GM12878 (cell line): ENCODE measurements at regions not wholly inside any gene's neighbourhood (a gene's known extent, or its start where the extent isn't known, plus 50 kb on each side); places are given as distances from the start of the nearest gene placed in this dataset.

Source experiments
- ATAC-seq: fragments of 200-7000 bp; cut with Tn5 transposase; 3 replicates; pipeline ENCODE4 v1.9.1; 2020; ENCODE audit warnings: mild to moderate bottlenecking, moderate library complexity
- BruUV-seq: library from RNA; stranded (reverse); fragments of 400-500 nt; replicated peaks from 2 replicates; lab custom pipeline; 2021; lab: Mats Ljungman, UMichigan
- CTCF ChIA-PET: fragments of 300-600 bp; sonication (Branson Sonifier 250); formaldehyde crosslinking; extraction: SDS; loops from one replicate; lab custom pipeline; 2021; ENCODE audit warnings: inconsistent platforms; lab: Yijun Ruan, JAX
- POLR2A ChIA-PET: fragments of 350-600 bp; formaldehyde crosslinking; extraction: SDS; loops from one replicate; lab custom pipeline; 2021; ENCODE audit warnings: inconsistent platforms; lab: Charles Lee
- RAD21 ChIA-PET: fragments of 300-600 bp; sonication (Branson Sonifier 250); formaldehyde crosslinking; loops from one replicate; lab custom pipeline; 2023; ENCODE audit warnings: antibody characterized with exemption; ENCODE audit not compliant: unreplicated experiment; lab: Charles Lee
- SMC1A ChIA-PET: fragments of 300-600 bp; sonication (Branson Sonifier 250); formaldehyde crosslinking; loops from one replicate; lab custom pipeline; 2023; ENCODE audit not compliant: unreplicated experiment, uncharacterized antibody; lab: Charles Lee
- DNase-seq: peaks from one replicate; pipeline ENCODE4 v3.0.0-alpha.2; 2011; ENCODE audit warnings: low read depth, low spot score
- FAIRE-seq: peaks from 3 replicates; lab custom pipeline; 2011; peaks lifted over from hg19 to GRCh38; lab: Jason Lieb, UNC
- H2AFZ ChIP-seq: 2 replicates; pipeline ENCODE4 v1.6.0; 2011; ENCODE audit warnings: low read depth, low read length, control low read depth; ENCODE audit not compliant: control insufficient read depth
- H3K27ac ChIP-seq: 2 replicates; pipeline ENCODE4 v1.5.1; 2011; ENCODE audit warnings: control low read depth; ENCODE audit not compliant: control insufficient read depth, insufficient read depth
- H3K27me3 ChIP-seq, 2 experiments: replicated peaks in 1 of 2; 2 replicates each; pipeline versions ENCODE4 v1.6.0 to v1.6.1; 2011; ENCODE audit warnings: low read length in 1 of 2; ENCODE audit not compliant: control insufficient read depth in 2 of 2, insufficient read depth in 2 of 2
- H3K36me3 ChIP-seq, 2 experiments: 2 replicates each; pipeline ENCODE4 v1.5.1; 2011; ENCODE audit warnings: low read length in 1 of 2; ENCODE audit not compliant: control insufficient read depth in 2 of 2, insufficient read depth in 2 of 2
- H3K4me1 ChIP-seq: 2 replicates; pipeline ENCODE4 v1.6.1; 2011; ENCODE audit warnings: mild to moderate bottlenecking, low read length, moderate library complexity, mixed read lengths; ENCODE audit not compliant: control insufficient read depth, insufficient read depth
- H3K4me2 ChIP-seq: 2 replicates; pipeline ENCODE4 v1.6.0; 2011; ENCODE audit warnings: control low read depth; ENCODE audit not compliant: control insufficient read depth, insufficient read depth
- H3K4me3 ChIP-seq: fragments of 200-600 bp; sonication (generic); 2 replicates; pipeline ENCODE4 v1.5.1; 2016
- H3K79me2 ChIP-seq: 2 replicates; pipeline ENCODE4 v1.6.0; 2011; ENCODE audit warnings: low read length; ENCODE audit not compliant: control insufficient read depth, insufficient read depth
- H3K9ac ChIP-seq: 2 replicates; pipeline ENCODE4 v1.8.0; 2011; ENCODE audit warnings: low read length, control low read depth, mixed read lengths; ENCODE audit not compliant: control insufficient read depth, insufficient read depth
- H3K9me3 ChIP-seq: replicated peaks from 3 replicates; pipeline ENCODE4 v1.5.1; 2011; ENCODE audit warnings: mild to moderate bottlenecking, low read length; ENCODE audit not compliant: control insufficient read depth, insufficient read depth
- H4K20me1 ChIP-seq: 2 replicates; pipeline ENCODE4 v1.6.0; 2011; ENCODE audit not compliant: control insufficient read depth, insufficient read depth
- ETV6 ChIP-seq, 2 experiments: fragments of 450-650 bp in 1 of 2; IDR thresholded peaks in 1 of 2; conservative IDR thresholded peaks in 1 of 2; 2 replicates each; pipeline ENCODE4 v1.6.1; 2014; ENCODE audit warnings: antibody characterized with exemption in 1 of 2, borderline replicate concordance in 1 of 2, low read depth in 1 of 2, mild to moderate bottlenecking in 1 of 2, moderate library complexity in 1 of 2
- IKZF1 ChIP-seq: fragments of 450-650 bp; conservative IDR thresholded peaks from 2 replicates; pipeline ENCODE4 v1.6.1; 2017; ENCODE audit warnings: antibody characterized with exemption, mild to moderate bottlenecking
- NR2C1 ChIP-seq: fragments of 450-650 bp; IDR thresholded peaks from 2 replicates; pipeline ENCODE4 v1.6.1; 2017; ENCODE audit warnings: antibody characterized with exemption, mild to moderate bottlenecking, moderate library complexity
- POLR2AphosphoS2 ChIP-seq: IDR thresholded peaks from 2 replicates; pipeline ENCODE4 v1.6.1; 2011; ENCODE audit warnings: low read depth, mild to moderate bottlenecking, low read length, improper control_type of control experiment, moderate library complexity
- POLR2AphosphoS5 ChIP-seq: IDR thresholded peaks from 2 replicates; pipeline ENCODE4 v1.6.1; 2011; ENCODE audit warnings: mild to moderate bottlenecking, low read length, inconsistent platforms
- SIX5 ChIP-seq: IDR thresholded peaks from 2 replicates; pipeline ENCODE4 v1.6.1; 2011; ENCODE audit warnings: mild to moderate bottlenecking, low read depth, low read length, moderate library complexity; ENCODE audit not compliant: severe bottlenecking
- STAT1 ChIP-seq: fragments of 450-650 bp; conservative IDR thresholded peaks from 2 replicates; pipeline ENCODE4 v1.6.1; 2014; ENCODE audit warnings: antibody characterized with exemption, mild to moderate bottlenecking
- TCF12 ChIP-seq: IDR thresholded peaks from 2 replicates; pipeline ENCODE4 v1.6.1; 2011; ENCODE audit warnings: low read depth, mild to moderate bottlenecking, low read length
- YY1 ChIP-seq: IDR thresholded peaks from 2 replicates; pipeline ENCODE4 v1.6.1; 2011; ENCODE audit warnings: low read depth, mild to moderate bottlenecking, low read length
- ZNF592 ChIP-seq: fragments of 450-650 bp; IDR thresholded peaks from 2 replicates; pipeline ENCODE4 v1.6.1; 2017; ENCODE audit warnings: mild to moderate bottlenecking, moderate library complexity
- WGBS: methylation state at CpG from one replicate; pipeline ENCODE4 v1.1.6; 2016; ENCODE audit warnings: low lambda C conversion rate; ENCODE audit not compliant: insufficient replicate concordance, insufficient coverage; ENCODE audit errors: missing lambda C conversion rate; 5-methylcytosine and 5-hydroxymethylcytosine counted together
- in situ Hi-C: fragments of 300-500 bp; cut with MboI; formaldehyde crosslinking; loops from 9 replicates; pipeline ENCODE4 v1.14.3; 2018; ENCODE audit warnings: mixed read lengths
- intact Hi-C: fragments of 100-400 bp; cut with micrococcal nuclease; formaldehyde crosslinking; loops from one replicate; pipeline ENCODE4 v1.14.2; 2022; ENCODE audit not compliant: unreplicated experiment
- TF ChIP-seq, protein P1 (sequence below): fragments of 450-650 bp; IDR thresholded peaks from 2 replicates; pipeline ENCODE4 v1.6.1; 2017; ENCODE audit warnings: antibody characterized with exemption, mild to moderate bottlenecking, moderate library complexity

DNA sequence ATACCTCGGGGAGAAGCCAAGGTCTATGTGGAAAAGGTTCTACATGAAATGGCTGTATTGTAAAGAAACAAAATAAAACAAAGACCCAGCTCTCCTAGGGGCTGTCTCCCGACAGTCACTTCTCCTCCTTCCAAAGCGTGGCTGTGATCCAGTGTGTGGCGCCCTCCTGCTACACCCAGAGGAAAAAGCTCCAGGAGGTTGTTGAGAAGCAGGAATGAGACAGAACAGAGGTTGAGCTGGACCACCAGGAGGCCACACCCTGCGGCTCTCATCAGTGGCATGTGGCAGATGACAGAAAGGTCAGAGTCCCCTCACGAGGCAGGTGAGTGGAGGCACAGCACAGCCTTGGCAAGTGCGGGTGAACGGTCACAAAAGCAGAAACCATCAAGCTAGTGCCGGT lies 236.0 kb downstream of the TBXT start:
- Histone ChIP-seq H3K4me1 (no peaks in the 10 kb centered on the region), H3K4me3 (no peak overlapping the region), H3K79me2 (no peaks in the 10 kb centered on the region), H3K9me3 (no peaks in the 10 kb centered on the region), H3K27ac (no peak overlapping the region), H3K36me3 (no peaks in the 10 kb centered on the region), H3K27me3 (0 out of 4 replicates have a peak, but pooled peaks cover 0 to 2% of the 10 kb centered on the region in 2 experiments), H2AFZ (no peak overlapping the region), H3K4me2 (no peak overlapping the region), H4K20me1 (no peaks in the 10 kb centered on the region)
- ATAC-seq (no peak), DNase-seq (no peak), FAIRE-seq (no peak)
- intact Hi-C loops, result no loop called here
- in situ Hi-C loops, result no loop called here
- RAD21 ChIA-PET, result no interaction called here
- 18% methylated on average over 6 of the region's 9 CpGs for WGBS
- SMC1A ChIA-PET, result no interaction called here
- CTCF ChIA-PET, result no interaction called here
- TF ChIP-seq SIX5, result no peak
- TF ChIP-seq, all 136 proteins: peak for 0
- BruUV-seq, result no TSS peak
- POLR2A ChIA-PET, result no interaction called here
- no peak overlapping the region for H3K9ac ChIP-seq

DNA sequence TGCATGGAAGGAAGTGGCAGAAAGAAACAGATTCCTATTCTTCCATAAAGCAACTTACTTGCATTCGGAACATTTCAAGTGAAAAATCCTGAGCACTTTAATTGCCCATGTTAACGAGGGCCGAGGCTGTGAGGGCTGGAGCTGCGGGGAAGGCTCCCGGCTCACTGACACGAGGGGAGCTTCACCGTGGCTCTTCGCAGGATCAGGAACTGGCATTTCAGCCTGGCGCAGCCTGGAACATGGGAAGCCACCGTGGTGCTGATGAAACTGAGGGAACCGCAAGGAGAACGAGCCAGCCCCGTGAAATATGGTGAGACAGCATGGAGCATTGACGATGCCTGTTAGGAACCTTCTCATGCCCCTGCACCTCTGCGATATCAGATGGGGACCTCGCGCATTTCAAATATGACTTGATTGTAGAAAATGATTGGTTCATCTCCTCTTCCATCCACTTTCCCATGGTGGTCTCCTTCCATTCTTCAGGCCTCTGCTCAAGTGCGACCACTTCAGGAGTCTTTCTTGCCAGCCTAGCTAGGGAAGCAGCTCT lies 236.9 kb downstream of the TBXT start:
- SMC1A ChIA-PET, result no interaction called here
- no peak for DNase-seq
- no peaks in the 10 kb centered on the region for H4K20me1 ChIP-seq
- RAD21 ChIA-PET, result no interaction called here
- 0 out of 4 replicates have a peak, but pooled peaks cover 0 to 2% of the 10 kb centered on the region in 2 experiments for H3K27me3 ChIP-seq
- H3K79me2 ChIP-seq, result no peaks in the 10 kb centered on the region
- intact Hi-C loops (no loop called here), in situ Hi-C loops (no loop called here)
- CTCF ChIA-PET, result interaction anchor here (0.6 kb wide), 1 partner anchor 62 kb away, joined by 3 read pairs; no protein-coding TSS in a partner anchor
- WGBS, result 46% methylated on average over 18 of the region's 18 CpGs
- no peak overlapping the region for H3K27ac ChIP-seq
- H3K4me3 ChIP-seq, result no peak overlapping the region
- H3K9me3 ChIP-seq, result no peaks in the 10 kb centered on the region
- no peak overlapping the region for H3K9ac ChIP-seq
- no TSS peak for BruUV-seq
- H3K4me2 ChIP-seq, result no peak overlapping the region
- no peaks in the 10 kb centered on the region for H3K4me1 ChIP-seq
- POLR2A ChIA-PET, result no interaction called here
- no peaks in the 10 kb centered on the region for H3K36me3 ChIP-seq
- no peak for ATAC-seq
- H2AFZ ChIP-seq, result no peak overlapping the region
- no peak for FAIRE-seq
- no peak for TF ChIP-seq POLR2AphosphoS5
- no peak for TF ChIP-seq TCF12
- TF ChIP-seq NR2C1, result no peak
- TF ChIP-seq ETV6 (conservative IDR thresholded peaks at IDR 0.05 in 1 of 2, IDR thresholded peaks at IDR 0.05 in 1 of 2; ENCODE audit: borderline replicate concordance in 1 of 2, low read depth in 1 of 2), result no peak
- TF ChIP-seq IKZF1, result no peak
- TF ChIP-seq, protein P1, sequence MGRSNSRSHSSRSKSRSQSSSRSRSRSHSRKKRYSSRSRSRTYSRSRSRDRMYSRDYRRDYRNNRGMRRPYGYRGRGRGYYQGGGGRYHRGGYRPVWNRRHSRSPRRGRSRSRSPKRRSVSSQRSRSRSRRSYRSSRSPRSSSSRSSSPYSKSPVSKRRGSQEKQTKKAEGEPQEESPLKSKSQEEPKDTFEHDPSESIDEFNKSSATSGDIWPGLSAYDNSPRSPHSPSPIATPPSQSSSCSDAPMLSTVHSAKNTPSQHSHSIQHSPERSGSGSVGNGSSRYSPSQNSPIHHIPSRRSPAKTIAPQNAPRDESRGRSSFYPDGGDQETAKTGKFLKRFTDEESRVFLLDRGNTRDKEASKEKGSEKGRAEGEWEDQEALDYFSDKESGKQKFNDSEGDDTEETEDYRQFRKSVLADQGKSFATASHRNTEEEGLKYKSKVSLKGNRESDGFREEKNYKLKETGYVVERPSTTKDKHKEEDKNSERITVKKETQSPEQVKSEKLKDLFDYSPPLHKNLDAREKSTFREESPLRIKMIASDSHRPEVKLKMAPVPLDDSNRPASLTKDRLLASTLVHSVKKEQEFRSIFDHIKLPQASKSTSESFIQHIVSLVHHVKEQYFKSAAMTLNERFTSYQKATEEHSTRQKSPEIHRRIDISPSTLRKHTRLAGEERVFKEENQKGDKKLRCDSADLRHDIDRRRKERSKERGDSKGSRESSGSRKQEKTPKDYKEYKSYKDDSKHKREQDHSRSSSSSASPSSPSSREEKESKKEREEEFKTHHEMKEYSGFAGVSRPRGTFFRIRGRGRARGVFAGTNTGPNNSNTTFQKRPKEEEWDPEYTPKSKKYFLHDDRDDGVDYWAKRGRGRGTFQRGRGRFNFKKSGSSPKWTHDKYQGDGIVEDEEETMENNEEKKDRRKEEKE, result no peak
- TF ChIP-seq POLR2AphosphoS2, result no peak
- no peak for TF ChIP-seq ZNF592
- TF ChIP-seq STAT1, result no peak
- no peak for TF ChIP-seq YY1
